ENCODE measurements at regions not wholly inside any gene's neighbourhood (a gene's known extent, or its start where the extent isn't known, plus 50 kb on each side); places are given as distances from the start of the nearest gene placed in this dataset.

- TF ChIP-seq CTCF (IDR thresholded peaks at IDR 0.05) (no peak), POLR2A (IDR thresholded peaks at IDR 0.05) (no peak)
Observed at GRCh38 chr9:82912645-82913044, 150.3 kb downstream of the RASEF start.

All from lower leg skin (tissue), 3 donors.